Choroid plexus epithelial cell (primary cell): ENCODE measurements at regions not wholly inside any gene's neighbourhood (a gene's known extent, or its start where the extent isn't known, plus 50 kb on each side); places are given as distances from the start of the nearest gene placed in this dataset.
A peak's percentile ranks its signal among the peaks of the same experiment; 100 is the strongest.

Experiments used
- DNase-seq: peaks from one replicate; pipeline ENCODE4 v3.0.0-alpha.2; 2010; ENCODE audit warnings: low read depth
- H3K4me3 ChIP-seq: 2 replicates; pipeline ENCODE4 v1.5.1; 2011; ENCODE audit warnings: low read depth, mild to moderate bottlenecking, control low read depth, low read length, moderate library complexity
- CTCF ChIP-seq: conservative IDR thresholded peaks from 2 replicates; pipeline ENCODE4 v1.5.1; 2011; ENCODE audit warnings: low read depth, mild to moderate bottlenecking, control low read depth, inconsistent platforms, low read length, moderate library complexity

- DNase-seq: peak; percentile 1
- H3K4me3 ChIP-seq: no peak overlapping the region
- TF ChIP-seq CTCF: no peak
Observed at GRCh38 chrX:136975684-136976470, 57.9 kb downstream of the GPR101 start.

- DNase-seq: no peak
- no peak for TF ChIP-seq CTCF
- no peak overlapping the region for H3K4me3 ChIP-seq
Observed at GRCh38 chrX:136967966-136968365, 65.8 kb downstream of the GPR101 start.

- no peak overlapping the region for H3K4me3 ChIP-seq
- DNase-seq: no peak
- no peak for TF ChIP-seq CTCF
Observed at GRCh38 chrX:136963973-136964372, 69.8 kb downstream of the GPR101 start.

GRCh38 chrX:136961594-136962135, 72.1 kb downstream of the GPR101 start:
- DNase-seq: peak; percentile 69
- no peak overlapping the region for H3K4me3 ChIP-seq
- TF ChIP-seq CTCF: no peak

- TF ChIP-seq CTCF: peak; percentile 45
- DNase-seq: peak; percentile 66
- H3K4me3 ChIP-seq: no peak overlapping the region
Observed at GRCh38 chrX:136954930-136955329, 74.4 kb upstream of the RBMX start.

- no peak overlapping the region for H3K4me3 ChIP-seq
- DNase-seq: peak; percentile 89
- TF ChIP-seq CTCF: peak; percentile 77
Observed at GRCh38 chrX:136953867-136954787, 73.6 kb upstream of the RBMX start.
